ENCODE measurements at regions not wholly inside any gene's neighbourhood (a gene's known extent, or its start where the extent isn't known, plus 50 kb on each side); places are given as distances from the start of the nearest gene placed in this dataset.
"Not testable (repeated sequence)": the region's sequence is repeated elsewhere in the genome, so short reads cannot be mapped to it uniquely, and the experiment has no call there.

DNA sequence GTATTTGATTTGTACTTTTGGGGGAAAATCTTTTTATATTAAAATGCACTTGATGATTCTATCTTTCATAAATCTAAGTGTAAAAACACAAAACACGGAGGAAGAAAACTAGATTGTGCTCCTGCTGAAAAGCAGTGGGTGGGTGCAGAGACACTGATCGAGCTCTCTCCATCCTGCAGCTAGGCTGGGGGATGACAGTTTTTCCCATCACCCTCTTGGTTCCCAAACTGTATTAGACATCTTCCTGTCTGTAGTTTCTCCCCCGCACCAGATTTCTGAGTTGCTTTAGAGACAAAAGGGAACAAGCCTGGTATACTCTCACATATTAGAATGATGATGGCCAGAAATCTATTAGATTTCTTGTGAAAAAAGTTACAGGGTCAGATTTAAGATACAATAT is 99.6 kb downstream of the FAM114A2 start:
- no peak for DNase-seq (ENCODE audit: low spot score)

GRCh38 chr5:153938191-153938842 is 100.4 kb downstream of the FAM114A2 start:
- DNase-seq (ENCODE audit: low spot score), result no peak

DNA sequence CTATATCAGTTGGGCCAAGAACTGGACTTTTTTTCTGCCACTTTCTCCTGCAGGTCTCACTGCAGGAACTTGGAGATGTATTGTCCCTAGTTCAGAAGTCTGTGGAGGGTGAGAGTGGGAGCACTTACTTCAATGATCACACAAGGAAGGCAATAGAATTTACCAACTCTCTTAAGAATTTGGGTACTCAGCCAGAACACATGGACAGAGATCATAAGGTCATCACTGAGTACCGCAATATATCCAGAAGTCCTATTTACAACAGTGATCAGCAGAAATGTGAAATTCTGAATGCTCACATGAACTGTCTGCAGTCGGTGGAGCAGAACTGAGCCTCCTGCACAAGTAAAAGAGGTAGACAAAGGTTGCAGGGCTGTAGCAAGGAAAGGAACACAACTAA is 101.0 kb downstream of the FAM114A2 start:
- no peak for DNase-seq (ENCODE audit: low spot score)

- not testable (repeated sequence) for DNase-seq (ENCODE audit: low spot score)
These were observed 103.6 kb downstream of the FAM114A2 start for GRCh38 chr5:153935151-153935550.

DNA sequence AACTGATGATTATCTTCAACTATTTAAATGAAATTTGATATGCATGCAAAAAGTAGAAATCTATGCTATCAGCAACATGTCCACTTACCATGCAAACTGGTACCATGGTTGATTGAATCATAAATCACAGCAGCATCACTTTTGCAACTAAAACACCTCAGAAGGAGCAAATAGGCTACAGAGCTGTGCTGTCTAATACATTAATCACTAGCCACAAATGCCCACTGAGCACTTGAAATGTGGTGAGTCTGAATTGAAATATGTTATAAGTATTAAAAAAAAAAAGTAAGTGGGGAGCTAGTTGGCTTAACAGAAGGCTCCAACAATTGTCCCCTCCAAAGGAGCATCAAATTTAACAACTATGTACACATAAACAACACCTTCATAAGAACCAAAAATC is 112.5 kb downstream of the FAM114A2 start:
- no peak for DNase-seq (ENCODE audit: low spot score)

DNA sequence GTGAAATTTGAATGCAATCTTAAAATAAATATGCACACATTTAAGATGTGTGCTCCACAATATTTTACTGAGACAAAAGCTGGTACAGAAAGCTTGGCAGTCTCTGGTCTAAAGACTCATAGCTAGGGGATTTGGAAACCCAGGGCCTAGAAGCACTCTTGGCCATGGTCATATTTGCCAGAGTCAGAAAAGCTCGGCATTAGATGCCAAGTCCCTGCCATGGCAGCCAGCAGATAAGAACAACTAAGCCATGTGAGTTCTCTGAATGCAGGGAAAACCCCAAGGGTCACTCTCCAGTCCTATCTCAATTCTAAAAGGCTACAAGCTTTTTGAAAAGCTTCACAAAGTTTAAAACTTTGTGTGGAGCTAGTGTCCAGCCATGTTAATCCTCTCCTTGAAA is 119.5 kb downstream of the FAM114A2 start:
- DNase-seq (ENCODE audit: low spot score), result no peak

DNA sequence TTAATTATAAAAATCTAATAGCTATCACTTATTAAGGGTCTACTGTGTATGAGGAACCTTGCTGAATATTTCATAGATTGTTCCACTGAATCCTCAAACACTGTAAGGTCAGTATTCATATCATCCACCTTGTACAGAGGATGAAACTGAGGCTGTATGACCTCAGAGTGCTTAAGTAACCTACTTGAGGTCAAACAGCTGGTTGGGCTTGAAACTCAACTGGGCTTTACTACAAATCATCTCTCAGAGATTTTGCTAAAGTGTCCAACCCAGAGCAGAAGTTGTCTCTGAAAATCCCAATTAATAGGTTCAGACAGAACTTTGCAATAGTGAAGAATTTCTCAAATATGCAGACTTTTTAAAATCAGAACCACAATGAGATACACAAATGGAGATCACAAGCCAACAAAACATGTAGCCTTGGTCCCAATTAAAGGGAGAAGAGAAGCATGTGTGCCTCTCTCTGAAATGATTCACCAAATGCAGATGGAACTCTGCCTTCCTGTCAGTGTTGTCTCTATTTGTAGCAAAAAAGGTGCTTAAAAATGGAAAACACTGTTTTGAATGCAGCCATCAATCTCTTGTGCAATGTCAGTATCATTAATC is 131.4 kb downstream of the FAM114A2 start:
- no peak for DNase-seq (ENCODE audit: low spot score)

GRCh38 chr5:153905219-153905618 is 133.5 kb downstream of the FAM114A2 start:
- no peak for DNase-seq (ENCODE audit: low spot score)

DNA sequence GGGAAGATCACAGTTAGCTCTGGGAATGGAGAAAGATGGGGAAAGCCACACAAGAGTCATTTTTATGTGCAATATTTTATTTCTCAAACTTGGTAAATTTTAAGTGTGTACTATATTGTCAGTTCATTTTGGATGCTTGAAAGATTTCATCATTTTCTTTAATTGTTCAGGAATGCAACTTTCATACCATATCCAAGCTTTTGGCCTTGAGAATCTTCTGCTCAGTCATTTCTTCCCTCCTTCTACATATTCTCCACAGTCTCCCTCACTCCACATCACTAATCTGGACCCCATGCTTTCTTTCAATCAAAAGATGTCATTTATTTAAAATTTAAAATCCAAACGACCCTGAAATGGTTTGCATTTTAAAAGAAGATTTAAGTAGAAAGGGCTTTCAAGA is 135.4 kb downstream of the FAM114A2 start:
- no peak for DNase-seq (ENCODE audit: low spot score)

DNA sequence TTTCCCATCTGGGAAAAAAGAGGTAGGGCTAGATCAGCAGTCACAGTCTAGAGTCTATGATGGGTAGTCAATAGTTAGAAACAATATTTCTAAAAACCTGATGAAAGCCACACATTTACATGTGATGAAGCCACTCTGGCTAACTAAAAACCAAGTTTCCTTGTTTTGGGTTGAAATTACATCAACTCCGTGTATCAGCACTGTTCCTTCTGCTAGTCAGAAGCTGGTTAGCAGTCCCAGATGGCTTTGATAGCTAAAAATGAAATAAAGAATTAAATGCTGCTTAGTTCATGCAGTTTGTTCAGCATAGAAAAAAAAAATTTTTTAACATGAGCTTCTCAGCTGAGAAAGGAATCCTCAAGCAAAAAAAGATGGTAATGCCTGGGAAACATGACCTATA is 136.7 kb downstream of the FAM114A2 start:
- DNase-seq (ENCODE audit: low spot score), result no peak

GRCh38 chr5:153901449-153901848 is 137.3 kb downstream of the FAM114A2 start:
- no peak for DNase-seq (ENCODE audit: low spot score)

DNA sequence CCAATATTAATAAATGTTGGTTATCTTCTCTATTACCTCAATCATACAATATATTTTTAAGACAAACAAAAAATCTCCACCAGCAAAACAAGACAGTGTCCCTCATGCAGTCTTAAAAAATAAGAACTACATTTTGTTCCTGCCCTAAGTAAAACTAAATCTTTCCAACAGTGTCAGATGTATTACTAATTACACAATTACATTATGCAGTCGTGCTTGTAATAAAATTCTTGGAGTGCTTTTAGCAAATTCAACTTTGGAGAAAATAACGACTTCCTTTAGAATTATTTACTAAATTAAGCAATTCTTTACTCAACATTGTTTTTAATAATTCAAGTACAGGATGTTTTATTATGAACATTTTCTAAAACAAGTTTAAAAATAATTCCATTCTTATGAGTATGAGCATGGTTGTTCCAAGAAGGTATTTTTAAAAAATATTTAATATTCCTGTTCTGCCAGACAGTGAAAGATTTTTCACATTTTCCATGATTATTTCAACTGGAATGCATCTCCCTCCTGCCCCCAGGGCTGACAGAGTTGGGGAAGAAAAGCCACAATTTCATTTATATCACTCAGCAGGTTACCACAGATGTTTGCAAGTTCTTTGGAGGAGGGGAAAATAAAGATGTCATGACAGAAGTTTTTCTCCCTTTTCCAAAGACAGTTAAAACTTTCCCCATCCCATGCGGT is 137.9 kb downstream of the FAM114A2 start:
- DNase-seq (ENCODE audit: low spot score), result no peak

DNA sequence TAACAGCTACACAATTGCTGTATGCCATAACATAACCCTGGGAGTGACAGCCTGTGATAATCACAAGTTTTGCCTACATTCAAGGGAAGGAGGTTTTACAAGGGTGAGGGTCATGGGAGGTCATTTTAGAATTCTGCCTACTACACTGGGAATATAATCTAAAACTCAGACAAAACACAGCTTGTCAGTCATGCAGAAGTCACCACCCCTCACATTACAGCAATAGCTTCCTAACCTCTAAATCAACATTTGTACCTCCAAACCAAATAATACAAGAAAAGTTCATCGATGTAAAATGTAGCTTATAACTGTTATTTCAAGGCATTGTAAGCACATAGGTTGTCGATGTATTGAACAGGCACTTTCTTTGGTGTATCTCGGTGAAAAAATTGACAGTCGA is 139.0 kb downstream of the FAM114A2 start:
- DNase-seq (ENCODE audit: low spot score), result no peak

GRCh38 chr5:153896701-153897100 is 142.0 kb downstream of the FAM114A2 start:
- DNase-seq (ENCODE audit: low spot score), result no peak

- DNase-seq (ENCODE audit: low spot score), result no peak
These were observed 142.6 kb downstream of the FAM114A2 start for GRCh38 chr5:153896117-153896516.

GRCh38 chr5:153895266-153895665 is 143.4 kb downstream of the FAM114A2 start:
- no peak for DNase-seq (ENCODE audit: low spot score)

DNA sequence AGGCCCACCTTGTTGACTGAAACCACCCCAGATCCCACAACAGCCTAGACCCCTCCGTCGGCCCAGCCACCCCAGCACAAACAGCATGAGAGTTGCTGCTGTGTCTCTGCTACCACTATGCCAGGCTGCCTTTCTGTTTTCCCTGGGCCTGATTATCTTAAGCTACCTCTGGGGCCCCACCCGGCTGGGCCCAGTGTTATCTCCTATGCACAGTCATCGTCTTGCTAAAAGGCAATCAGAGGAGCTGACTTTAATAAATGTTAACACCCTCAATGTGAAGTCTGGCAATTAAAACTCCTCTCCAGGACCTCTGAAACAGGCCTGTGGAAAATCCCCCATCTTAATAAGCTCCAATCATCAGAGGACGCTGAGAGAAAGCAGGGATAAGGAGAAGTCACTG is 144.9 kb downstream of the FAM114A2 start:
- DNase-seq (ENCODE audit: low spot score), result no peak

DNA sequence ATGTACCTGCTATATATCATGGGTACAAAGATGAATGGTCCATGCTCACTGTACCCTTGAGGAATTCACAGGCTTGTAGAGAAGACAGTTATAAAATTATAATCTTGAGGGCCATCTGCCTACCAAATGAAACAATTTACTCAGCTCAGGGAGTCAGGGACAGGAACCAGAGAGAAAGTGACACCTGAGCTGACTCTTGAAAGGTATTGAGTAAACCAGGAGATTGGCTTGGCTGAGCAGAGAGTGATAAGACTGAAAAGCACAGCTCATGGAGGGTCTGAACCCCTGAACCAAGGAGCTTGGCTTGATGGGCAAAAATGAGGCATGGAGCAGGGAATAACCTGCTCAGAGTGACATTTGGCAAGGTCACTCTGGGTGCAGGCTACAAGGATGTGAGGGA is 147.3 kb downstream of the FAM114A2 start:
- DNase-seq (ENCODE audit: low spot score), result no peak

DNA sequence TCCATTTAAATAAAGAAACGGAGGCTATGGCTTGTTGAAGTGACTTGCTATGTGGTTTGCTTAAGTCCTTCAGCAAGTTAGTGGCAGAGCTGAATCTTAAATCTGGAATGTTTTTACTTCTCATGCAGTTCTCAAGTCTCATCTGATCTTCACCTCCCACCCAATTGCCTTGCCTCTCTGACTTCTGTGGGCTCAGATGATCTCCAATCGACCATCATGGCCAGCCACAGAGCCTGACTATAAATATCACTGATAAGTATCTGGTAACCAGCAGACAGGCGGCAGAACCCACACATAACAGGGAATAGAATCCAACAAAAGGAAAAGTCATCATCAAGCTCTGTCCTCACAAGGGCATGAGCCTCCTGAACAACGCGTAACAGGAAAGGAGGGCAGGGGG is 149.9 kb downstream of the FAM114A2 start:
- no peak for DNase-seq (ENCODE audit: low spot score)

DNA sequence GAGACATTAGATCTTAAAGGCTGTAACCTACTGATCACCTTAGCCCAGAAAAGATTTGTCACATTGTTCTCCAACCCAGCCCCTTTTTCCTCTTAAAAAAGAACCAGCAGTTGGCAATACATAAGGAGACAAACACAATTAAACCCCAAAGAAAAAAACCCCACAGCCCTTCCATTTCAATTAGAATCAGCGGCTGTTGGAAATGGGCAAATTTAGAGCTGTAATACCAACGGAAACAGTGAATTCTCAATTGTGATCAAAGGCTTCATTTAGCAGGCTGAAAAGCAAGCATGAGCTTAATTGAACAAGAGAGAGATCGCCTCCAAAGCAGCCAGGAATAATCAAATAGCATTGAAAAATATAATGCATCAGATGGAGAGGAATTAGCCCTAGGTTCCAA is 153.6 kb downstream of the FAM114A2 start:
- DNase-seq (ENCODE audit: low spot score), result no peak

DNA sequence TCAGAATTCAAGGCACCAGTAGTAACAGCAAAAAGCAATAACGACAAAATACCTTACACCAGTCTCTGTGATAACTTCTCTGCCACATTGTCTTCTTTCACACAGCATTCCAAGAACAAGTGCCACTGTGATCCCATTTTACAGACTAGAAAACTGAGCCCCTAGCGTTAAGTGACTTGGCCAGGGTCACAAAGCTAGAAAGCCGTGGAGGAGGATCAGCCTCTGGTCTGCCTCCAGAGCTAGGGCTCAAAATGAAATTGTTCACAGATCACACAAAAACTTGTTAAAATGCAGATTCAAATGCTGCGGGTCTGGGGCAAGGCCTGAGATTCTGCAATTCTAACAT is 154.1 kb downstream of the FAM114A2 start:
- DNase-seq (ENCODE audit: low spot score), result no peak

- peak; percentile 22 for DNase-seq (ENCODE audit: low spot score)
These were observed 154.7 kb downstream of the FAM114A2 start for GRCh38 chr5:153883854-153884611.

GRCh38 chr5:153881687-153882086 is 157.0 kb downstream of the FAM114A2 start:
- DNase-seq (ENCODE audit: low spot score), result no peak

All from iPS-NIHi11 (cell line).